DMS 273 (cell line): ENCODE measurements at regions not wholly inside any gene's neighbourhood (a gene's known extent, or its start where the extent isn't known, plus 50 kb on each side); places are given as distances from the start of the nearest gene placed in this dataset.
"Not testable (repeated sequence)": the region's sequence is repeated elsewhere in the genome, so short reads cannot be mapped to it uniquely, and the experiment has no call there.

Experiments used
- DNase-seq: peaks from one replicate; lab custom pipeline; 2025; ENCODE audit not compliant: unreplicated experiment; lab: John Stamatoyannopoulos, UW

GRCh38 chr7:104264285-104264684 is 56.5 kb upstream of the ORC5 start:
- no peak for DNase-seq

DNA sequence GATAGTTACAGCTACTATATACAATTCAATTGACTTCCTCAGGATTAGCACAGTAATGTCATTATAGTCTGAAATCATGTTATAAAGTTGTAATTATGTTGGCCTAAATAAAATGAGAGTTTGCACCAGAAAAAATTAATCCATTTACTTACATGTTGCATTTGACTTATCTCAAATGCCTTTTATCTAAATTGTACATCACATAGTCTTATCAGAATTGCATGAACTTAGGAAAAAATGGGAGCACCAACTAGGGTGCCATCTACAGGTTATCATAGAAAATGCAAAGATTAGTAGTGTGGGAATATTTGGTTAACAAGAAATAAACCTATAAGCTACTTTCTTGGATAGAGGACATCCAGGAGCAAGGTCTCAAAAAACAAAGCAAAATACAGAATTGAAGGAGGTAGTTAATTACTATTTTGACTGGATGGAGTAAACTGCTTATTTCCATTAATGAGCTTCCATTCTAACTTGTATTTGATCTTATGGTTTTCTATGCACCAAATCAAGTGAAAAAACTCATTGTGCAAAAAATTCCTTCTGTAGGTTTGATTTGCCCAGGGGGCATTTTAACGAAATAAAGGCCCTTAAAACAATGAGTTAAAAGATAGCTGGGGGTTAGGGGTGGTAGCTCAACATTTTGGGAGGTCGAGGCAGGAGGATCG is 60.0 kb upstream of the ORC5 start:
- peak; percentile 57 for DNase-seq

DNA sequence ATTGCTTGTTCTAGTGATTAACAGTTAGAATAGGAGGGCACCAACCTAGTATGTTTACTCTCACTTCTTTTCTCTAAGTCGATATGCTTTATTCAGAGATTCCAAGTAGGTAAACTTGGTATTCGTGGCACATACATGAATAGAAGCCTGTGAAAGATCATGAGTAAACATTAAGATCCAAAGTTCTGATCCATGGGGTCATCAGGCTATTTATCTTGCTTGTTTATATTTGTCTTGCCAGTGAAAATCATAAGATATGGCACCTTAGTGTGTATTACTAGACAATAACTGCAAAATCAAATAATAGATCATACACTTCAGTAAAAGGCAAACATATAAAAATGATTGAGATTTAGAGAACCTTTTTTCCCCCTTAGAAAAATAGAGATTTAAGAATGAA is 56.5 kb upstream of the LHFPL3 start:
- no peak for DNase-seq

DNA sequence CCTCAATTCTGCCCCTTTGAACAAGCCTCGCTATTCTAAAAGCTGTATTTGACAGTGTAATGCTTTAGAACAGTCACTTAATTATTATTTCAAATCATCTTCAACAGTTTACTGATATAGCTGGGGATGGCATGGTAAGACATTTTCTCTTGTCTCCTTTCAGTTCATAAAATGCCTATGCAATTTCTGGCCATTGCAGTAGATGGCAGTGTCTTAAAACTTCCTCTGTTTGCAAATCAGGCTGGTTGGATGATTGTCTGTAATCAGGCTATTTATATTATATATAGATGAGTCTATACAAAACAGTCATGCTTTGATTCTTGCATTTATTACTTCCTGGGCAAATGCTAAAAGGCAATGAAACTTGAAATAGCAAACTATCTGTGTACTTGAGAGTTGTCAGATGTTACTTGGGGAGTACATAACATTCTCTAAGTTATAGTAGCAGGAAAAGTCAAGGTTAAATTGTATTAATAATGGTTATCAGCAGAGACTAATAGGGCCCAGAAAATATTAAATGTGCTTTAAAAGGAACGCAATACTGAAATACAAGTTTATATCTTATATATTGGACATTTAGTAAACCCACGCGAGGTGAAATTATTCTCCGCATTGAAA is 55.5 kb upstream of the LHFPL3 start:
- DNase-seq = peak; percentile 78

GRCh38 chr7:104275900-104276299 is 52.5 kb upstream of the LHFPL3 start:
- no peak for DNase-seq

DNA sequence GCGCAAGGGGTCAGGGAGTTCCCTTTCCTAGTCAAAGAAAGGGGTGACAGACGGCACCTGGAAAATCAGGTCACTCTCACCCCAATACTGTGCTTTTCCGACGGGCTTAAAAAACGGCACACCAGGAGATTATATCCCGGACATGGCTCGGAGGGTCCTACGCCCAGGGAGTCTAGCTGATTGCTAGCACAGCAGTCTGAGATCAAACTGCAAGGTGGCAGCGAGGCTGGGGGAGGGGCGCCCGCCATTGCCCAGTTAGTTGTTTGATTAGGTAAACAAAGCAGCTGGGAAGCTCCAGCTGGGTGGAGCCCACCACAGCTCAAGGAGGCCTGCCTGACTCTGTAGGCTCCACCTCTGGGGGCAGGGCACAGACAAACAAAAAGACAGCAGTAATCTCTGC is 51.7 kb upstream of the LHFPL3 start:
- DNase-seq = not testable (repeated sequence)
